Astrocyte (in vitro differentiated cells and primary cell): ENCODE measurements at regions not wholly inside any gene's neighbourhood (a gene's known extent, or its start where the extent isn't known, plus 50 kb on each side); places are given as distances from the start of the nearest gene placed in this dataset.

Experiments used
- DNase-seq: peaks from one replicate; pipeline ENCODE4 v3.0.0-alpha.2; 2010; ENCODE audit warnings: low read depth
- FAIRE-seq: peaks from 2 replicates; lab custom pipeline; 2011; peaks lifted over from hg19 to GRCh38; lab: Jason Lieb, UNC
- H2AFZ ChIP-seq: 2 replicates; pipeline ENCODE4 v1.6.0; 2012; ENCODE audit warnings: low read depth, low read length, inconsistent platforms
- H3K27ac ChIP-seq: 2 replicates; pipeline ENCODE4 v1.5.1; 2011; ENCODE audit warnings: low read depth, low read length, inconsistent platforms
- H3K27me3 ChIP-seq: 2 replicates; pipeline ENCODE4 v1.6.0; 2011; ENCODE audit warnings: low read length, inconsistent platforms; ENCODE audit not compliant: insufficient read depth
- H3K36me3 ChIP-seq: 2 replicates; pipeline ENCODE4 v1.5.1; 2011; ENCODE audit warnings: low read length, inconsistent platforms; ENCODE audit not compliant: insufficient read depth
- H3K4me1 ChIP-seq: 2 replicates; pipeline ENCODE4 v1.5.1; 2011; ENCODE audit warnings: low read length, inconsistent platforms; ENCODE audit not compliant: insufficient read depth
- H3K4me2 ChIP-seq: 2 replicates; pipeline ENCODE4 v1.6.0; 2012; ENCODE audit warnings: low read length, inconsistent platforms
- H3K4me3 ChIP-seq: 2 replicates; pipeline ENCODE4 v1.5.1; 2011; ENCODE audit warnings: low read depth, mild to moderate bottlenecking, low read length, inconsistent platforms; ENCODE audit not compliant: insufficient read depth
- H3K79me2 ChIP-seq: 2 replicates; pipeline ENCODE4 v1.6.0; 2012; ENCODE audit warnings: mild to moderate bottlenecking, low read length, inconsistent platforms; ENCODE audit not compliant: insufficient read depth
- H3K9ac ChIP-seq: 2 replicates; pipeline ENCODE4 v1.6.0; 2012; ENCODE audit warnings: mild to moderate bottlenecking, low read length, inconsistent platforms
- H3K9me3 ChIP-seq: 2 replicates; pipeline ENCODE4 v1.5.1; 2012; ENCODE audit warnings: low read depth, mild to moderate bottlenecking, low read length, inconsistent platforms; ENCODE audit not compliant: insufficient read depth
- H4K20me1 ChIP-seq: 2 replicates; pipeline ENCODE4 v1.6.0; 2012; ENCODE audit warnings: low read length, inconsistent platforms; ENCODE audit not compliant: insufficient read depth
- H3K27ac Mint-ChIP-seq: one replicate; pipeline ENCODE4 v1.8.0; 2021; ENCODE audit warnings: mild to moderate bottlenecking, mixed read lengths; ENCODE audit not compliant: unreplicated experiment
- H3K27me3 Mint-ChIP-seq: one replicate; pipeline ENCODE4 v1.8.0; 2021; ENCODE audit warnings: low read depth, mixed read lengths; ENCODE audit not compliant: unreplicated experiment
- H3K36me3 Mint-ChIP-seq: one replicate; pipeline ENCODE4 v1.8.0; 2021; ENCODE audit warnings: low read depth, mixed read lengths; ENCODE audit not compliant: unreplicated experiment
- H3K4me1 Mint-ChIP-seq: one replicate; pipeline ENCODE4 v1.8.0; 2021; ENCODE audit warnings: low read depth, mixed read lengths; ENCODE audit not compliant: unreplicated experiment
- H3K4me3 Mint-ChIP-seq: one replicate; pipeline ENCODE4 v1.8.0; 2021; ENCODE audit warnings: mild to moderate bottlenecking, moderate library complexity, mixed read lengths; ENCODE audit not compliant: unreplicated experiment
- H3K9me3 Mint-ChIP-seq: one replicate; pipeline ENCODE4 v1.8.0; 2021; ENCODE audit warnings: mild to moderate bottlenecking, mixed read lengths; ENCODE audit not compliant: unreplicated experiment
- CTCF ChIP-seq: IDR thresholded peaks from 2 replicates; pipeline ENCODE4 v1.5.1; 2011; ENCODE audit warnings: low read depth, mild to moderate bottlenecking, inconsistent platforms, low read length, moderate library complexity; ENCODE audit not compliant: insufficient read depth
- EZH2 ChIP-seq: IDR thresholded peaks from 2 replicates; pipeline ENCODE4 v1.6.1; 2012; ENCODE audit warnings: mild to moderate bottlenecking, low read length, inconsistent platforms; ENCODE audit not compliant: insufficient read depth

DNA sequence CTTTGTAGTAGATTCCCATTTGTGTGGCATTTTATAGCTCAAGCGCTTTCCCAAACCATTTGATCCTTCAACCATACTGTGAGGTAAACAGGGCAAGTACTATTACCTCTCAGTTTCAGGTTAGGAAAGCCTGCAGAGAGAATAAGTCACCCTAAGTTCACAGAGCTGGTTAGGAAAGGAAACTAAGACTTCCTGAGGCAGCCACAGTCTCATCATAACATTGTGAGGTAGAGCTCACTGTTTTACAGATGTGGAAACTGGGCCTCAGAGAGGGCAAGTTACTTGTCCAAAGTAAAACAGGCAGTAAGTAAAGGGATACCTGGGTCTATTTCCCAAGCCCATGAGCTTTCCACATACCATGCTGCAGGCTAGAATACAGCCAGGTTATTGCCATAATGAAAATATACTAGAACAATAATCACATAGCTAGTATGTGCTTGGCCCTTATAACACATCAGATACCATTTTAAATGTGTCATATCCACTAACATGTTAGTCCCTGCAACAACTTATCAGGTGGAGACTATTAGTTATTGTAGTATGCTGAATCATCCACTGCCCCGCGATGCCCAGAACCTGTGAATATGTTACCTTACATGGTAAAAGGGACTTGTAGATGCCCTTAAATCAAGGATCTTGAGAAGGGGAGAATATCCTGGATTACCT lies 150.9 kb upstream of the GRIP1 start:
- no peaks in the 10 kb centered on the region for H3K9me3 Mint-ChIP-seq

GRCh38 chr12:66831495-66831894 lies 152.6 kb upstream of the GRIP1 start:
- Histone ChIP-seq H3K9me3 (no peaks in the 10 kb centered on the region), H2AFZ (no peak overlapping the region), H3K4me3 (no peak overlapping the region), H3K36me3 (no peaks in the 10 kb centered on the region), H3K4me1 (no peaks in the 10 kb centered on the region), H3K27me3 (no peaks in the 10 kb centered on the region), H4K20me1 (no peaks in the 10 kb centered on the region), H3K9ac (no peak overlapping the region), H3K27ac (no peak overlapping the region), H3K4me2 (no peak overlapping the region), H3K79me2 (no peaks in the 10 kb centered on the region)
- FAIRE-seq (no peak), DNase-seq (no peak)
- Mint-ChIP-seq H3K27ac (no peak overlapping the region), H3K4me1 (peaks cover 2% of the 10 kb centered on the region), H3K9me3 (no peaks in the 10 kb centered on the region), H3K27me3 (no peaks in the 10 kb centered on the region), H3K4me3 (no peak overlapping the region), H3K36me3 (peaks cover 3% of the 10 kb centered on the region)
- no peak for TF ChIP-seq EZH2
- TF ChIP-seq CTCF, result no peak

More for the DNA sequence above, 150.9 kb upstream of the GRIP1 start:
- H3K27ac Mint-ChIP-seq, result no peak overlapping the region
- no peak overlapping the region for H3K4me3 Mint-ChIP-seq
- Histone ChIP-seq H3K9me3 (no peaks in the 10 kb centered on the region), H3K27ac (no peak overlapping the region), H2AFZ (no peak overlapping the region), H3K4me2 (no peak overlapping the region), H3K79me2 (no peaks in the 10 kb centered on the region), H3K4me1 (no peaks in the 10 kb centered on the region), H3K9ac (no peak overlapping the region), H3K36me3 (no peaks in the 10 kb centered on the region), H3K27me3 (no peaks in the 10 kb centered on the region), H3K4me3 (no peak overlapping the region), H4K20me1 (no peaks in the 10 kb centered on the region)
- TF ChIP-seq EZH2 (no peak), CTCF (no peak)
- H3K27me3 Mint-ChIP-seq, result no peaks in the 10 kb centered on the region
- no peak for FAIRE-seq
- H3K4me1 Mint-ChIP-seq, result peaks cover 4% of the 10 kb centered on the region
- H3K36me3 Mint-ChIP-seq, result peaks cover 3% of the 10 kb centered on the region
- DNase-seq, result no peak

DNA sequence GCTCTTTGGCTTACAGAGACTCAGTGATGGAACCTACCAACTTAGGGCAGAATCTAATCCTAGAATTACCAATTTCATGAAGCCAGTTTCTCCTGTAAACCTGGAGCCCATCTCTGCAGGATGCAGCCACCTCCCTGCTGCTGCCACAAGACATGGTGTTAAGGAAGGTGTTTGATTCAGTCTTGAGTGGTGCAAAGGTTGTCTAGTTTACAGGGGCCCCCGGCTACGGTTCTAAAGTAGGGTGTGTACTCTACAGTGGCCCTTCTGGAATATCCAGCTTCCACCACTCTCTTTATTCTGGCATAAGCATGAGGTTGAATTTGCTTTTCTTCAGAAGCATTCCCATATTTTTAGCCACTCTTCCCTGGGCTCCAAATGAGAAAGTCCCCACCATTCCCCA lies 154.1 kb upstream of the GRIP1 start:
- H3K36me3 ChIP-seq, result no peaks in the 10 kb centered on the region
- H3K79me2 ChIP-seq, result no peaks in the 10 kb centered on the region
- H2AFZ ChIP-seq, result no peak overlapping the region
- Mint-ChIP-seq H3K9me3 (no peaks in the 10 kb centered on the region), H3K27me3 (no peaks in the 10 kb centered on the region), H3K4me1 (peaks cover 2% of the 10 kb centered on the region), H3K27ac (no peak overlapping the region), H3K4me3 (no peak overlapping the region), H3K36me3 (peaks cover 3% of the 10 kb centered on the region)
- H3K4me2 ChIP-seq, result no peak overlapping the region
- no peaks in the 10 kb centered on the region for H3K27me3 ChIP-seq
- TF ChIP-seq EZH2 (no peak), CTCF (no peak)
- no peak overlapping the region for H3K4me3 ChIP-seq
- H3K9ac ChIP-seq, result no peak overlapping the region
- H3K27ac ChIP-seq, result no peak overlapping the region
- no peak for FAIRE-seq
- H3K4me1 ChIP-seq, result no peaks in the 10 kb centered on the region
- no peak for DNase-seq
- no peaks in the 10 kb centered on the region for H3K9me3 ChIP-seq
- no peaks in the 10 kb centered on the region for H4K20me1 ChIP-seq
